Esophagus squamous epithelium (tissue), 5 donors: ENCODE measurements at regions not wholly inside any gene's neighbourhood (a gene's known extent, or its start where the extent isn't known, plus 50 kb on each side); places are given as distances from the start of the nearest gene placed in this dataset.
"Not testable (repeated sequence)": the region's sequence is repeated elsewhere in the genome, so short reads cannot be mapped to it uniquely, and the experiment has no call there.

Source experiments
- DNase-seq: peaks from one replicate; lab custom pipeline; 2025; lab: John Stamatoyannopoulos, UW
- H3K27ac ChIP-seq, 4 donors: fragments of 200-600 bp; sonication (generic); one replicate each; pipeline ENCODE4 v1.5.1; 2016 to 2019; ENCODE audit warnings: mild to moderate bottlenecking in 1 of 4
- H3K27me3 ChIP-seq, 4 donors: fragments of 200-600 bp; sonication (generic); 1 replicate in 3 of 4; 2 replicates in 1 of 4; pipeline versions ENCODE4 v1.5.1 to v1.6.0; 2017 to 2021; ENCODE audit warnings: antibody characterized with exemption in 1 of 4
- H3K36me3 ChIP-seq, 3 donors: fragments of 200-600 bp; sonication (generic); one replicate each; pipeline ENCODE4 v1.5.1; 2016 to 2019
- H3K4me1 ChIP-seq, 3 donors: fragments of 200-600 bp; sonication (generic); one replicate each; pipeline ENCODE4 v1.5.1; 2017 to 2019
- H3K4me3 ChIP-seq, 4 donors: fragments of 200-600 bp; sonication (generic); 1 replicate in 3 of 4; 2 replicates in 1 of 4; pipeline ENCODE4 v1.5.1; 2016 to 2019; ENCODE audit warnings: mild to moderate bottlenecking in 2 of 4, moderate library complexity in 1 of 4
- H3K9me3 ChIP-seq, 3 donors: fragments of 200-600 bp; sonication (generic); one replicate each; pipeline ENCODE4 v1.5.1; 2016 to 2019
- CTCF ChIP-seq, 6 experiments: fragments of 450-650 bp in 4 of 6; fragments of 200-600 bp in 2 of 6; sonication (generic) in 2 of 6; IDR thresholded peaks; one replicate each; pipeline ENCODE4 v1.5.1; 2016 to 2019; ENCODE audit warnings: antibody characterized with exemption in 6 of 6, mild to moderate bottlenecking in 4 of 6, moderate library complexity in 4 of 6
- POLR2A ChIP-seq, 4 donors: fragments of 450-650 bp; IDR thresholded peaks; one replicate each; pipeline ENCODE4 v1.6.1; 2017; ENCODE audit warnings: antibody characterized with exemption in 4 of 4, mild to moderate bottlenecking in 4 of 4, moderate library complexity in 3 of 4
- WGBS, 2 donors: methylation state at CpG; one replicate each; pipeline ENCODE4 v1.1.5; 2018; 5-methylcytosine and 5-hydroxymethylcytosine counted together
- intact Hi-C: fragments of 100-400 bp; cut with DNase I; formaldehyde crosslinking; loops from one replicate; pipeline ENCODE4 v1.15.0; 2022
- donor health status: DM: yes; HTN: yes; CAD: no.

- Histone ChIP-seq H3K36me3 (no peaks in the 10 kb centered on the region), H3K9me3 (peaks cover 0 to 14% (median 12%) of the 10 kb centered on the region in 3 donors), H3K4me1 (peaks cover 0 to 4% (median 0%) of the 10 kb centered on the region in 3 donors), H3K4me3 (no peak overlapping the region), H3K27me3 (no peaks in the 10 kb centered on the region), H3K27ac (no peak overlapping the region)
- TF ChIP-seq POLR2A (IDR thresholded peaks at IDR 0.05): no peak
- TF ChIP-seq CTCF (IDR thresholded peaks at IDR 0.05): no peak
- intact Hi-C loops: no loop called here
- no peak for DNase-seq
These were observed 129.3 kb upstream of the PDE7B start for GRCh38 chr6:135722190-135722589.

GRCh38 chr6:135722679-135723078 lies 128.8 kb upstream of the PDE7B start:
- no peak for DNase-seq
- H3K27me3 ChIP-seq: no peaks in the 10 kb centered on the region
- H3K4me3 ChIP-seq: no peak overlapping the region
- H3K4me1 ChIP-seq: peaks cover 0 to 4% (median 0%) of the 10 kb centered on the region in 3 donors
- intact Hi-C loops: no loop called here
- no peaks in the 10 kb centered on the region for H3K36me3 ChIP-seq
- 28 to 36% methylated on average over 5 of the region's 5 CpGs for WGBS, 2 donors
- TF ChIP-seq CTCF (IDR thresholded peaks at IDR 0.05): no peak
- no peak for TF ChIP-seq POLR2A (IDR thresholded peaks at IDR 0.05)
- no peak overlapping the region for H3K27ac ChIP-seq
- peaks cover 0 to 14% (median 12%) of the 10 kb centered on the region in 3 donors for H3K9me3 ChIP-seq

GRCh38 chr6:135728589-135728988 lies 122.9 kb upstream of the PDE7B start:
- no peak for DNase-seq
- WGBS, 2 donors: 61 to 81% methylated on average over 2 of the region's 2 CpGs
- intact Hi-C loops: no loop called here
- H3K27me3 ChIP-seq: no peaks in the 10 kb centered on the region
- H3K9me3 ChIP-seq: peaks cover 0 to 14% (median 12%) of the 10 kb centered on the region in 3 donors
- no peaks in the 10 kb centered on the region for H3K36me3 ChIP-seq
- TF ChIP-seq POLR2A (IDR thresholded peaks at IDR 0.05) (no peak), CTCF (IDR thresholded peaks at IDR 0.05) (no peak)
- H3K27ac ChIP-seq: no peak overlapping the region
- H3K4me3 ChIP-seq: no peak overlapping the region
- H3K4me1 ChIP-seq: no peaks in the 10 kb centered on the region

GRCh38 chr6:135731116-135731515 lies 120.4 kb upstream of the PDE7B start:
- Histone ChIP-seq H3K27me3 (no peaks in the 10 kb centered on the region), H3K4me1 (no peaks in the 10 kb centered on the region), H3K36me3 (no peaks in the 10 kb centered on the region), H3K27ac (no peak overlapping the region), H3K4me3 (no peak overlapping the region), H3K9me3 (peaks cover 0 to 2% (median 2%) of the 10 kb centered on the region in 3 donors)
- WGBS, 2 donors: 93 to 94% methylated on average over 3 of the region's 3 CpGs
- DNase-seq: no peak
- intact Hi-C loops: no loop called here
- TF ChIP-seq POLR2A (IDR thresholded peaks at IDR 0.05): no peak
- TF ChIP-seq CTCF (IDR thresholded peaks at IDR 0.05): no peak

- H3K9me3 ChIP-seq, H3K4me3 ChIP-seq, H3K27ac ChIP-seq, H3K4me1 ChIP-seq, H3K36me3 ChIP-seq, H3K27me3 ChIP-seq, intact Hi-C loops, DNase-seq: not testable (repeated sequence)
- WGBS, 2 donors: 93 to 96% methylated on average over 6 of the region's 6 CpGs
These were observed 115.2 kb upstream of the PDE7B start for GRCh38 chr6:135736351-135736750.

GRCh38 chr6:135738636-135739035 lies 112.9 kb upstream of the PDE7B start:
- no peak overlapping the region for H3K27ac ChIP-seq
- no peaks in the 10 kb centered on the region for H3K4me1 ChIP-seq
- no peak overlapping the region for H3K4me3 ChIP-seq
- TF ChIP-seq CTCF (IDR thresholded peaks at IDR 0.05): no peak
- TF ChIP-seq POLR2A (IDR thresholded peaks at IDR 0.05): no peak
- intact Hi-C loops: no loop called here
- 42 to 64% methylated on average over 1 of the region's 1 CpG for WGBS, 2 donors
- H3K9me3 ChIP-seq: no peaks in the 10 kb centered on the region
- H3K36me3 ChIP-seq: no peaks in the 10 kb centered on the region
- DNase-seq: no peak
- no peaks in the 10 kb centered on the region for H3K27me3 ChIP-seq
